Sciatic nerve (tissue), 2 donors: ENCODE measurements at regions not wholly inside any gene's neighbourhood (a gene's known extent, or its start where the extent isn't known, plus 50 kb on each side); places are given as distances from the start of the nearest gene placed in this dataset.

Experiments
- ATAC-seq: fragments of 200-7000 bp; cut with Tn5 transposase; one replicate; pipeline ENCODE4 v1.9.1; 2020; ENCODE audit warnings: mild to moderate bottlenecking, moderate library complexity
- DNase-seq: peaks from one replicate; pipeline ENCODE4 v3.0.0-alpha.2; 2020; ENCODE audit warnings: low spot score
- intact Hi-C: fragments of 100-400 bp; cut with DNase I; formaldehyde crosslinking; loops from one replicate; pipeline ENCODE4 v1.14.2; 2022
- donor health status: DM: no; HTN: no; CAD: no.
- donor health status: DM: no; HTN: no; CAD: no.

- intact Hi-C loops, result no loop called here
- no peak for ATAC-seq
- DNase-seq, result peak; percentile 14
Observed at GRCh38 chr7:155930527-155930926, 118.3 kb upstream of the SHH start.

GRCh38 chr7:155930061-155930460 is 117.8 kb upstream of the SHH start:
- ATAC-seq, result no peak
- intact Hi-C loops, result no loop called here
- DNase-seq, result peak; percentile 9

DNA sequence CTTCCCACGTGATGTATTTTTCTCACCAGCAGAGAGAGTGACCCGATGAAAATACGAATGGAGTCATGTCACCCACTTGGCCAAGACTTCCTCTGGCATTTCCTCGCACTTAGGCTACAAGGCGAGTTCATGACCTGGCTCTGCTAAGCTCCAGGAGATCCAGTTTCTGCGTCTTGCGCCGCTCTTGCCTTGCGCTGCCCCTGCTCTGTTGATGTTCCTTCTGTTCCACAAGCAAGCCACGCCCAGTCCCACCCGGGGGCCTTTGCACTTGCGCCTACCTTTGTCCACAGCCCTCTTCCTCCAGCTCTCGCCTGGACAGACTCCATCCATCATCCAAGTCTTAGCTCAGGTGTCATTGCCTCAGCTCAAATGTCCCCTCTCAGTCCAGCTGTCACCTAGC is 116.3 kb upstream of the SHH start:
- no peak for ATAC-seq
- intact Hi-C loops, result no loop called here

DNA sequence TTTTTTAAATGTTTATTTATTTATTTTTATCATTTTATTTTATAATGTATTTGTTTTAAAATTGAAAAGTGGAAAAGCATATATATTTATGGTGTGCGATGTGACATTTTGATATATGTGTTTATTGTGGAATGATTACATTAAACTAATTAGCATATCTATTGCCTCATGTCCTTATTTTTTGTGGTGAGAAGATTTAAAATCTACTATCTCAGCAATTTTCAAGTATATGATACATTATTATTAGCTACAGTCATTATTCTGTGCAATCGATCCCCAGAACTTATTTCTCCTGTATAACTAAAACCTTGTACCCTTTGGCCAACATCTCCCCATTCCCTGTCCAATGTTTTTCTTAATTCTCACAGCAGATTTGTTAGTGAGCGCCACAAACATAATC is 115.6 kb upstream of the SHH start:
- DNase-seq, result no peak
- no peak for ATAC-seq
- intact Hi-C loops, result no loop called here

More for the DNA sequence above, 116.3 kb upstream of the SHH start:
- peak; percentile 25 for DNase-seq

GRCh38 chr7:155925682-155926081 is 113.4 kb upstream of the SHH start:
- peak; percentile 43 for DNase-seq
- intact Hi-C loops, result no loop called here
- ATAC-seq, result no peak

DNA sequence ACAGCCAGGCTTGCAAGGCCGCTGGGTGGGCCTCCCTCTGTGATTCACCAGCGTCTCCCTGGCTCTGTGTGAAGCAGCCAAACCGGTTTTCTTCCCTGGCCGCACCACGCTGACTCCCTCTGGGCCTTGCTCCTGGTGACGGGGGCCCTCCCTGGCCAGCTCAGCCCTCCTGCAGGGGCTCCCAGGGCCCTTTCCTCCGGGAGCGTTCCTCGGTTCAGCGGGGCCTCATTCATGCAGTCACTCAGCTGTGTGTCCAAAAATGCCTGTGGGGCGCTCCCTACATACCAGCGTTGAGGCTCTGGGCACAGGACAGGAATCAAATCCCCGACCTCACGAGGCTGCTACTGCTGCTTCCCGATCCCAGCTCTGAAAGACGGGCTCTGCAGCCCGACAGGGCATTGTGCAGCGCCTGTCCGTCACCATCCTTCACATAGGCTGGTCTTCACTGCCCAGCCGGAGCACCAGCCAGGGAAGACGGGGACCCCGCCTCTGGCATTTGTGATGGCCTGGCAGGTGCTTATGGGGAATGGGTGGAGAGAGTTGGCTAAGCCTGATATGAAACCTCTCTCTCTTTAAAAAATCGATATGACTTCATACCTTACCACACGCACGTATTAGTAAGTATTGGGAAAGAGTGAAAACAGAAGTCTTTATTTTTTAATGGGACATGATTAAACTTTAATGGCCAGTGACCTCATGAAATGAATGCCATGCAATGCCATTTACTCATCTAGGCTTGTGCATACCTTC is 110.0 kb upstream of the SHH start:
- ATAC-seq (no peak), DNase-seq (no peak)
- intact Hi-C loops, result no loop called here

DNA sequence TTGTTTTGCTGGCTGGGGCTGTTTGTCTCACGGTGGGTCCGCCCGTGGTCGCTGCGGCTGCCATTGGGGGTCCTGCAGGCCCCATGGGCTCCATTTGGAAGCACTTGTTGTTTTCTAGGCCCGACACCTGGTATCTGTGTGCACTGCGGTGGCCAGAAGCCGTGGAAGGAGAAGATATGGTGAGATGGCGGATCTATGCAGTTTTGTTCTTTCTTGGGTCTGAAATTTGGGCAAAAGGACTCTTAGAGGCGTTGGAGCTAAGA is 109.5 kb upstream of the SHH start:
- DNase-seq, result no peak
- intact Hi-C loops, result no loop called here
- no peak for ATAC-seq

DNA sequence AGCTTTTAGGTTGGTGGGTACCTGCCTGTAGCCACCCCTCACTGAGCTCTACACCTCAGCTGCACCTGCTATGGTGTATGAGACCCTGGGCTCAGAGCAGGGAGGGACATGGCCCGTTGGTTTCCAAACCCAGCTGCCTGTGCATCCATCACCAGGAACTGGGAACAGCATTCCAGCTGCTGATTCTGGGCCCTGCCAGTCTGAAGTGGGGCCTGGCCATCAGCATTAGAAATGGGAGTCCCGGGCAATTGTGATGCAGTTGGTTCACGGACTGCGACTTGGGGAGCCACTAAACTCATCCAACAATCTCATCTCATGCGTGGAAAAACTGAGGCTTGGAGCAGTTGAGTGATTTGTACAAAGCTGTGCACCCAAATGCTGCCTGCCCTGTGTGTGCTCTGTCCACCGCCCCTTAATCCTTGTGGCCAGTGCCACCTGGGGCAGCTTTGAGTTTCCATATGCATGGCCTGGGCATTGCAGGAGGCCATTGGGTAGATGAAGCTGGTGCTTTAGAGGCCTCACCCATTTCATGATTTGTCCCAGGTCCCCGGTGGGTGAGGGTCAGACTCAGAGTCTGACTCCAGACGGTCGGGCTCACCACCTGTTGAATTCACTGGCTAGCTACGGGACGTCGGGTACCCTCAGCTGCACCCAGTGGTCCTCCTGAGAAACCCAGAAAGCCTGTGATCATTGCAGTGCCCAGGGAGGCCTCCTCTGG is 109.0 kb upstream of the SHH start:
- DNase-seq, result no peak
- ATAC-seq, result no peak

GRCh38 chr7:155920068-155920461 is 107.8 kb upstream of the SHH start:
- intact Hi-C loops, result no loop called here
- ATAC-seq, result no peak
- peak; percentile 31 for DNase-seq

More for the DNA sequence above, 109.0 kb upstream of the SHH start:
- intact Hi-C loops, result no loop called here

DNA sequence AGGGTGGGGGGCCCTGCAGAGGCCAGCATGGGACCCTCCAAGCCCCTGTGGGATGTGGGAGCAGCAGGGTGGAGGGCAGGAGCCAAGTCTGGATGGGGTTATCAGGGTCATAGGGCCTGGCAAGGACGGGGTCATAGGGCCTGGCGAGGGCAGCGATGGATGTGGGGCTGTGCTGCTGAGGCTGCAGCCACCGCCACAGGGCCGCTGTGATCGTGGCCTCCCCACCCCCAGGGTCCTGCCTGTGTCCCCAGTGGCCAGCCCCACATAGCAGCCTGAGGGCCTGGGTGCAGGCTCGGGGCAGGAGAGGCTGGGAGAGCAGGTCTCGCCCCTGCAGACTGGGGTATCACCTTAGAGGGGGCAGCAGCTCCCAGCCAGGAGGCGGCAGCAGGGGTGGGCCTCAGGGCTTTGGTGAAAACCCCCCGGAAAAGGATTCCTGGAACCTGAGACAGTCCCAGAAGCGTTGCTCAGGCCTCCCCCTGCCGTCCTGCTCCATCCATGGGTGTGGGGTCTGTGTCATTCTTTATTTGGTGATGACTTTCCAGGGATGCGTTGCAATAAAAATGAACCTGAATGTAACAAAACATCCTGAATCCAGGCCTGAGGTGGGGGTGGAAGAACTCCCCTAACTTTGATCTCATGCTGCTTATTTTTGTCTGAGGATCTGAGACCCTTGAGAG is 107.3 kb upstream of the SHH start:
- intact Hi-C loops, result no loop called here
- ATAC-seq (no peak), DNase-seq (no peak)

DNA sequence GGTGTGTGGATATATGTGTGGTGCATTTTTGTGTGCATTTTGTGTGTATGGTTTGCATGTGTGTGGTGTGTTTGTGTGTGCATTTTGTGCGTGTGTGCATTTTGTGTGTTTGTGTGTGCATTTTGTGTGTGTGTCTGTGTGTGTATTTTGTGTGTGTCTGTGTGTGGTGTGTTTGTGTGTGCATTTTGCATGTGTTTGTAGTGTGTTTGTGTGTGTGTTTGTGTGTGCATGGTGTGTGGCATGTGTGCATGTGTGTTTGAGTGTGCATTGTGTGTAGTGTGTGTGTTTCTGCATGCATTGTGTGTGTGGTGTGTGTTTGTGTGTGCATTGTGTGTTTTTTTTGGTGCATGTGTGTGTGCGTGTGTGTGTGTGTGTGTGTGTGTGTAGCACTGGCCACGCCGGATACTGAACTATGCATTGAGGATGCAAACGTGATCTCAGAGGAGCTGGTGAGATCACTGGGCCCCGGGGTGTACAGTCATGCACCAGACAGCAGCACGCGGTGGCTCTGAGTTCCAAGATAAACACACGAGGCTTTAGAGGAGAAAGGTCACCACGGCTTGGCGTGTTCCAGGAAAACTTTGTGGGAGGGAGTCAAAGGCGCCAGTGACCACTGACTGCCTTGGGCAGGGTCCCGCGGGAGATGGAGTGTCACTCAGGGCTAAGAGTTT is 106.6 kb upstream of the SHH start:
- DNase-seq, result peak; percentile 60
- intact Hi-C loops, result no loop called here

GRCh38 chr7:155917836-155918430 is 105.7 kb upstream of the SHH start:
- intact Hi-C loops, result no loop called here
- peak; percentile 8 for DNase-seq
- ATAC-seq, result no peak

More for the DNA sequence above, 106.6 kb upstream of the SHH start:
- peak; percentile 70 for ATAC-seq

GRCh38 chr7:155916926-155917655 is 104.8 kb upstream of the SHH start:
- no peak for ATAC-seq
- intact Hi-C loops, result no loop called here
- DNase-seq, result peak; percentile 21

GRCh38 chr7:155914341-155914740 is 102.1 kb upstream of the SHH start:
- intact Hi-C loops, result no loop called here
- ATAC-seq, result no peak
- no peak for DNase-seq

GRCh38 chr7:155913719-155914118 is 101.5 kb upstream of the SHH start:
- no peak for ATAC-seq
- intact Hi-C loops, result no loop called here
- no peak for DNase-seq

- ATAC-seq, result no peak
- no peak for DNase-seq
- intact Hi-C loops, result no loop called here
Observed at GRCh38 chr7:155913291-155913690, 101.0 kb upstream of the SHH start.

DNA sequence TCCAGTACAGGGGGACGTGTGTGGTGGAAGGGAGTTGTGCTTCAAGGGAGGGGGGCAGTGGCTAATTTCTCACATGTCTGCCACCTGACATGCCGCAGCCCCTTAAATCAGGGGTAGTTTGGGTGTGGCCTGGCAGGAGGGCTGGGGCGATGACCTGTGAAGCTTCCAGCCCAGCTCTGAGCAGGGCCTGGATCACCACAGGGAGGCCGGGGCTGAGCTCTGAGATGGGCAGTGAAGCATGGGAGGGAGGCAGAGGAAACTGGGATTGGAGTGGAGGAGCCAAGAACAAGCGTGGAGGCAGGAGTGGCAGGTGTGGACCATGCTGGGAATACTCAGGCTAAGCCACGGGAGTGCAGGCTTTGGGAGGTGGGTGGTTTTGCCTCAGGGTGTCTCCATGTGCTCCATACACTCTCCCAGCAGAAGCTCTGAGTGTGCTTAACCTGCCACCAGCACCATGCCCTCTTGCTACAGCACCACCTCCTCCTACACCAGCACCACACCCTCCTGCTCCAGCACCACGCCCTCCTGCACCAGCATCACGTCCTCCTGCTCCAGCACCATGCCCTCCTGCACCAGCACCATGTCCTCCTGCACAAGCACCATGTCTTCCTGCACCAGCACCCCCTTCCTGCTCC is 99.3 kb upstream of the SHH start:
- intact Hi-C loops, result no loop called here
- no peak for DNase-seq
- ATAC-seq, result no peak

GRCh38 chr7:155908385-155908784 is 96.1 kb upstream of the SHH start:
- ATAC-seq (no peak), DNase-seq (no peak)
- intact Hi-C loops, result no loop called here
